Activated T-helper 1 cell treated with Interleukin-2 at 50 U/mL for 16 hours (primary cell): ENCODE measurements at regions not wholly inside any gene's neighbourhood (a gene's known extent, or its start where the extent isn't known, plus 50 kb on each side); places are given as distances from the start of the nearest gene placed in this dataset.

Source experiments
- DNase-seq: peaks from one replicate; pipeline ENCODE4 v3.0.0-alpha.2; 2020; ENCODE audit warnings: low read depth

GRCh38 chr2:58908501-58909154, 667.5 kb upstream of the FANCL start:
- DNase-seq: no peak

DNA sequence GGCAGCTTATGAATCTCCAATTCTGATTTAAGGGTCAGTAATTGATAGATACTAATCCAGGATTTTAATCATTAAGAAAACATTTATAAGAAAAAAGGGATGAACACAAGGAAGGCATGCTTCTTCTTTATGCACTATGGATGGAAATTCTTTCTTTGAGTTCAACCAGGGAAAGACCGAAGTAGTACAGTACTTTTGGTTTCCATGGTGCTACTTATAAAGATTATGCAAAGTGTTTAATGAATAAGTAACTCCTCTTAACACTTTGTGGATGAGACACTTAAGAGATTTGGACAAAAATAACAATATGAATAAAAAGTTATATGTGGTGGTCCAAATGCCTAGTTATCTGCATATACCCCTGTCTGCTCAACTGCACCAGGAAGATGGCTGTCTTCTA, 666.5 kb upstream of the FANCL start:
- no peak for DNase-seq

DNA sequence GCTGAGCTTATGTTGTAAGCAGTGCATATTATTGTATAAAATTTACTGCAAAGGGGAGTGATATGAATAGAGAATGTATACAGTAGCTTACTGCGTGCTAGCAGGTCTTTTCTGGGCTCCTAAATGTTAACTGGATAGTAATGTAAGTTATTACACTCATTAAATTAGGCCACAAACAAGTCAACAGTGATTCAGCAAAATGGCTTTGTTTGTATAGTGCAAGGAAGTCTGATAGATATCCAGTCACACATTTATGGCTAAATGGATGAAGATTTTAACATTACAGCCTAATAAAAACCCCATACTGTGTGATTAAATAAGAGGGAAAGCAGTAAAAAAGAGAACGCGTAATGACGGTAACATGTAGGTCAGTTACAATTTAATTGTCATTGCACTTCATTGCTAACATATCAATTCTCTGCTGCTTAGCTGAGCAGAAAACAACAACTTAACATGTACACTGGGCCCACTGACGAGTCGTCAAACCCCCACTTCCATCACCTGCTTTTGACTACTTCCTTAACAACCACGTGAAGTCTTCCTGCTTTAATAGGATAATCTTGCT, 665.0 kb upstream of the FANCL start:
- no peak for DNase-seq

GRCh38 chr2:58904095-58904494, 663.0 kb upstream of the FANCL start:
- DNase-seq: no peak

- no peak for DNase-seq
Observed at GRCh38 chr2:58903427-58903826, 662.3 kb upstream of the FANCL start.

DNA sequence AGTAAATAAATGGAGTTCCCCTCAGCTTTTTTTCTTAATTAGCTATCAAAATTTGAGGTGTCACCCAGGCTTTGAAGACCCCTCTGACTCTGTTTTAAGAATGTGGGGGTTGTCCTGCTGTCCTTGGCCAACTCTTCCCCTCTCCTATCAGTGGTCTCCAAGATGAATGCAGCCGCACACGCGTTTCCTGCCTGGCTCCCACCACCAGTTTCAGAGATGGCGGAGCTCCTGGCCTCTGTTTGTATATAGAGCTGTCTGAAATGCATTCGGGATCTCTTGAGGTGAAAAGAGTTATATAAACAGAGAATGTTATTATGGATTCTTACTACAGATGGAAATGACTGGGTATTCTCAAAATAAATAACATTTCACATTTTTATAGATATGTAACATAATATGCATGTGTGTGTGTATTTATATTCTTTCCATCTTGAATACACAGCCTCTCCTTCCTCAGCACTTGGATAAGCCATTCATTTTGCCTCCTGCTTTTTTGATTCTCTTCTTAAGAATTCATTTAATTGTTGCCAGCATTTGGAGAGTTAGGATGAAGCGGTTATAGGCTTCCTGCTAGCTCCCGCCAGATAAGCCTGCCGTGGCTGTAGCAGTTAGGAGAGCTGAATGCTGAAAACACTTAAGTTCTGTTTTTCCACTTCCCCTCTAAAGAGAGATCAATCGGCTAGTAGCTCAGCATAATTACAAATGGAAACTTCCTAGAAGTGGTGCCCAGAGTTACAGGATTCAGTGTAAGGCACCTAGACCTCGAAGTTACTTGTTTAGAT, 659.3 kb upstream of the FANCL start:
- no peak for DNase-seq

DNA sequence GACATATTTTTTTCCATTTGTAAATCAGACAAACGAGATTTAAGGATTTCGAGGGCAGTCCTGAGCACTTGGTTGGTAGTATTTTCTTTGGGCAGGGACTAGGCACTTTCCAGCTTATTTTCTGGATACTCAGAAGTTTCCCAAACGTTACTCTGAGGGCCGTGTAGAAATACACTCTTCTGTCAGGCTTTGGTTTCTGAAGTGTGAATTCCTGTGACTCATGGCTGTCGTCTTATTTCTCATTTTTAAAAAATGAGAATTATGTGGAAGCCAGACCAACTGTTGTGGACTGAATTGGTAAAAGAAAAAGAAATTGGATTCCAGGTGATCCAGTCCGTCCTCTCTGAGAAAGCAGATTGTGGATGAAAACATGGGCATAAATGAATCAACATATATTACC, 658.6 kb upstream of the FANCL start:
- DNase-seq: no peak

- DNase-seq: no peak
Observed at GRCh38 chr2:58896638-58897037, 655.5 kb upstream of the FANCL start.

DNA sequence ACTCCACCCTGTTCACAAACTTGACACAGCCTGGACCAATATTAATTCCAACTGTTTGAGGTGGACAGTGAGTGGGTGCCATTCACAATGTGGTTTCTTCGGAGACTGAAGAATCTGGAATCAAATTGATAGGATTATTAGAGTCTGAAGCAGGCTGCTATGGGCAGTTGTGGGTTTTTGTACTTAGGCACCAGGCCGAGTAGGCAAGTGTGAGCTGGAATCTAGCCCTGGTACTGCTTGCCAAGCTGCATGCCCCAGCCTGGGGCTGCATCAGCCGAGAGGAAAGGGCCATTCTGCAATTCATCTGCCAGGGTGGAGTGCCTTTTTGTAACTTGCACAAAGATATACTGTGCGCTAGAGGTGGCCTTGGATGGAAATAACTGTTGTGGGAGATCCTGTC, 654.7 kb upstream of the FANCL start:
- no peak for DNase-seq

DNA sequence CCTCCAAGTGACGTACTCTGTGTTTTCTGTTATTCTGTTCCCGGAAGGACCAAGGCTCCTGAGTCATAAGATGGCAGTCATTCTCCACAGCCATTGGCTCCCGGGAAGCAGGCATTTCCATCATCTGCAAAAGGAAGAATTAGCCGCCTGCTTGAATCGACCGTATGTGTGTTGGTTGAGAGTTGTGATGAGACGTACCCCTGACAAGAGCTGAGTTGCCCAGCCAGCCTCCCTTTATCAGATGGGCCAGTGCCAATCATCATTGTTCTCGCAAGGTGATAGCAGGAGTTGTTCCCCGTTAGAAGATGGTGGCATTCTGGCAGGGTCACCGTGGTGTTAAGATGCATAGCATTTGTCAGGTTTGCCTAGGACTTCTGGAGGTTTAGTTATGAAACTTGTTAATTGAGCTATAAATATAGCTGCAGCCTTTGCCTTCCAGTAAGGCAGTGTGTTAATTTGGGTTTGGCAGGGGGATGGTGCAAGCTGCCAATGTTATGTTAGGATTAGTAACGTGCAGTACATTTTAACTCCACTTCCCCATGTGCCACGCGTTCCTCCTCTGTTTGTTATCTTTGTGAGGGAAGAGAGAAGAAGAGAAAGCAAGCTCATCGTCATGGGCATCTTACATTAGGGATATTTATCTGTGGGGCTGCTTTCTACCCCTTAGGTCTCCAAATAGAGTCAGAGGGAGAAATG, 652.7 kb upstream of the FANCL start:
- no peak for DNase-seq

- no peak for DNase-seq
Observed at GRCh38 chr2:58891828-58892377, 650.8 kb upstream of the FANCL start.

GRCh38 chr2:58890865-58891525, 649.9 kb upstream of the FANCL start:
- DNase-seq: no peak

DNA sequence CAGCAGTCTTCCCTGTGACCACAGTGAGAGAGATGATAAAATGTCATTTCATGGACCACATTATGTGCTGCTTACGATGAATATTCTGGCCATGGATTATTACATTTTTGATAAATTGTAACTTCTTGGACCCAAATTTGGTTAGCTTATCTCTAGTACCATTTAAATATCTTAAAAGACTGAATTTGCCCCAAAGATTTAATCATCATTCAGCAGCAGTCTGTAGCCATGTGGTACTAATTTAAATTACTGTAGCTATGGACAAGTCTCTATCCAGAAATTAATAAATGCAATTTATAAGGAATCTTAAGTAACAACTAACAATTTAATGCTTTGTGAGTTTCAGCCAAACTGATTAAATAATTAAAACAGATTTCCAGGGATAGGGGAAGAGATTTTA, 644.9 kb upstream of the FANCL start:
- no peak for DNase-seq

GRCh38 chr2:58879834-58880233, 638.7 kb upstream of the FANCL start:
- DNase-seq: no peak

DNA sequence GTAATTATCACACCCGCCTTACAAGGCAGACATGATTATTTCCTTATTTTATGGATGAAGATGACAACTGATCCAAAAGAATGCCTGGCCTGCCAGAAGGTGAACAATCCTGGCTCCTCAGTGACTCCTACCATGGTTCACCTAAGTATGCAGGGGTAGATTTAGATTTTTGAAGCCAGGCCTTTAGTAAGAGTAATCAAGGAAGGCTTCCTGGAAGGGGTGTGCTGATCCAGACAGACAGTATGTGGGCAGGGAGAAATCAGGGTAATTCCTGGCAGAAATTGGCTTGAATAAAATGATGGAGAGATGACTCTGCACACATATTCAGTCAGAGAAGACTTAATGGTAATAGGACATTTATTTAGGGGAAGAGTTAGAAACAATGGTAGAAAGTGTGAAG, 637.7 kb upstream of the FANCL start:
- no peak for DNase-seq

GRCh38 chr2:58876126-58876525, 635.0 kb upstream of the FANCL start:
- DNase-seq: no peak

GRCh38 chr2:58875436-58875835, 634.3 kb upstream of the FANCL start:
- DNase-seq: no peak

- DNase-seq: no peak
Observed at GRCh38 chr2:58871469-58872142, 630.5 kb upstream of the FANCL start.

GRCh38 chr2:58870704-58871103, 629.6 kb upstream of the FANCL start:
- no peak for DNase-seq

GRCh38 chr2:58866946-58867345, 625.8 kb upstream of the FANCL start:
- DNase-seq: no peak

- DNase-seq: no peak
Observed at GRCh38 chr2:58866527-58866926, 625.4 kb upstream of the FANCL start.

DNA sequence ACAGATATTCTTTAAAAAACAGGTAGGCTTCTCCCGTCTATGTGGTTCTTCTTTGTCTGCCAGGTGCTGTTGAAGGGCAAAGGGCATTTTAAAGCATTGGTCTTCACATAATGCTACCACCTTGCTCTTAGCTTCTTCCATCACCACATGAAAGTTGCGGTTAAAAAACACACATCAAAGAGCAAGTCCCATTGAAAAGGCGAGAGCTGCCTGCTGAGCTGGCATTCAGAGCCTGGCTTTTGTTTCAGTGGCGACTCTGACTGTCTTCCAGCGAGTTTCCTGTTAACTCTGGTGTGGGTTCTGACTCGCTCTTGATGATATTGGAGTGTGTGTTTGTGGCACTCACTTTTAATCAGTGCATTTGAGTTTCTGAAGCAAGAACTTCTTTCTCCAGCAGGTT, 624.9 kb upstream of the FANCL start:
- no peak for DNase-seq
